NCI-H2107 treated with DMSO at 0.1 percent for 48 hours (cell line): ENCODE measurements at regions not wholly inside any gene's neighbourhood (a gene's known extent, or its start where the extent isn't known, plus 50 kb on each side); places are given as distances from the start of the nearest gene placed in this dataset.
"Not testable (repeated sequence)": the region's sequence is repeated elsewhere in the genome, so short reads cannot be mapped to it uniquely, and the experiment has no call there.

Experiments used
- DNase-seq: peaks from one replicate; lab custom pipeline; 2025; ENCODE audit not compliant: unreplicated experiment; lab: John Stamatoyannopoulos, UW

- DNase-seq = no peak
These were observed 83.2 kb upstream of the TAB2 start for GRCh38 chr6:149234051-149234962.

GRCh38 chr6:149235130-149235561, 82.4 kb upstream of the TAB2 start:
- no peak for DNase-seq

GRCh38 chr6:149236589-149236988, 80.9 kb upstream of the TAB2 start:
- no peak for DNase-seq

- DNase-seq = no peak
These were observed 80.0 kb upstream of the TAB2 start for GRCh38 chr6:149237464-149237863.

GRCh38 chr6:149239573-149240209, 77.8 kb upstream of the TAB2 start:
- no peak for DNase-seq

- no peak for DNase-seq
These were observed 74.6 kb upstream of the TAB2 start for GRCh38 chr6:149242883-149243282.

- no peak for DNase-seq
These were observed 73.4 kb upstream of the TAB2 start for GRCh38 chr6:149244105-149244504.

GRCh38 chr6:149246691-149247384, 70.7 kb upstream of the TAB2 start:
- DNase-seq = no peak

GRCh38 chr6:149247385-149247763, 70.1 kb upstream of the TAB2 start:
- DNase-seq = no peak

GRCh38 chr6:149248263-149248662, 69.2 kb upstream of the TAB2 start:
- not testable (repeated sequence) for DNase-seq

- no peak for DNase-seq
These were observed 68.7 kb upstream of the TAB2 start for GRCh38 chr6:149248693-149249369.

GRCh38 chr6:149249370-149250357, 67.8 kb upstream of the TAB2 start:
- DNase-seq = no peak

GRCh38 chr6:149250951-149251350, 66.6 kb upstream of the TAB2 start:
- DNase-seq = no peak

GRCh38 chr6:149252622-149253021, 64.9 kb upstream of the TAB2 start:
- DNase-seq = no peak

GRCh38 chr6:149254253-149254652, 63.3 kb upstream of the TAB2 start:
- no peak for DNase-seq

- no peak for DNase-seq
These were observed 57.8 kb upstream of the TAB2 start for GRCh38 chr6:149259753-149260152.

GRCh38 chr6:149260214-149260874, 57.2 kb upstream of the TAB2 start:
- DNase-seq = no peak

GRCh38 chr6:149261364-149262040, 56.0 kb upstream of the TAB2 start:
- no peak for DNase-seq

GRCh38 chr6:149263321-149263720, 54.2 kb upstream of the TAB2 start:
- DNase-seq = no peak
